ENCODE measurements at regions not wholly inside any gene's neighbourhood (a gene's known extent, or its start where the extent isn't known, plus 50 kb on each side); places are given as distances from the start of the nearest gene placed in this dataset.

DNA sequence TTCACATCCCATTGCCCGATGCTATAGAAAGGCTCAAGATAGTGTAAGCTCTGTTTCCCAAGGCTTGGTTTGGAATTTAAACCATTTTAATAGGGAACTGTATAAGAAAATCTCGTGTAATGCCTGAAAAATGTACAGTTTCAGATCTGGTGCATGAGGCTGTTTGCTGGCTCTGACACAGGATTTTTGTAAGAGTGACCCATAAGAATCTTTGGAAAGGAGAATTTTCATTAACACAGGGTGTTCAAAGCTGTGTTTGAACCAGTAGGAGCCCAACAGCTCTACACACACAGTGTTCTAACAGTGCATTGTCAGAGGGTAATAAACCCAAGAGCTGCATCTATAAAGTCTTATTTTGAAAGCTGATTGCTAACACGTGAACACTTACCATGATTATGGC, 293.5 kb downstream of the PRL start:
- Histone ChIP-seq H3K4me2 (ENCODE audit: insufficient read depth, insufficient read length, low read length) (no peak overlapping the region), H3K23me2 (ENCODE audit: insufficient read length, low read depth, low read length, poor library complexity, severe bottlenecking) (no peaks in the 10 kb centered on the region), H4K8ac (replicated peaks; ENCODE audit: insufficient read length, low read depth, low read length) (no peak overlapping the region), H3K27ac (ENCODE audit: insufficient read length, low read depth, low read length) (no peak overlapping the region), H3K27me3 (ENCODE audit: insufficient read depth, low read length) (no peaks in the 10 kb centered on the region), H2BK20ac (ENCODE audit: low read depth, low read length, poor library complexity, severe bottlenecking) (no peak overlapping the region), H3K14ac (ENCODE audit: insufficient read depth, low read length) (no peak overlapping the region), H4K5ac (ENCODE audit: insufficient read length, low read depth, low read length) (no peak overlapping the region), H3K4ac (ENCODE audit: low read depth, low read length) (no peak overlapping the region), H4K91ac (ENCODE audit: insufficient read length, low read depth, low read length) (no peak overlapping the region), H2BK12ac (ENCODE audit: insufficient read length, low read depth, low read length) (no peak overlapping the region), H3K23ac (ENCODE audit: insufficient read length, low read depth, low read length) (no peak overlapping the region), H3T11ph (ENCODE audit: low read length) (no peak overlapping the region), H2BK15ac (ENCODE audit: low read depth, low read length) (no peak overlapping the region), H3K4me1 (ENCODE audit: insufficient read depth, low read length) (no peaks in the 10 kb centered on the region; the same call in 1 of the 2 replicates), H3K9me3 (ENCODE audit: control insufficient read depth, low read depth, low read length) (no peaks in the 10 kb centered on the region), H3K79me1 (ENCODE audit: insufficient read depth, low read depth, low read length, poor library complexity, severe bottlenecking) (peaks cover 7% of the 10 kb centered on the region), H3K18ac (ENCODE audit: insufficient read length, low read depth, low read length) (no peak overlapping the region), H2AFZ (ENCODE audit: low read length) (no peak overlapping the region), H2BK120ac (ENCODE audit: low read depth, low read length, poor library complexity, severe bottlenecking) (no peak overlapping the region), H4K20me1 (ENCODE audit: control insufficient read depth, insufficient read depth, insufficient read length) (no peaks in the 10 kb centered on the region), H3K9ac (ENCODE audit: extremely low read depth, insufficient read length, low read length) (no peak overlapping the region), H3K56ac (ENCODE audit: insufficient read length, low read depth, low read length) (no peak overlapping the region), H3K79me2 (ENCODE audit: insufficient read depth, low read length) (no peaks in the 10 kb centered on the region), H2AK5ac (ENCODE audit: insufficient read length, low read length) (no peak overlapping the region), H2BK5ac (ENCODE audit: insufficient read length, low read length) (no peak overlapping the region)
- H3K27ac Mint-ChIP-seq = peak overlapping the region in 1 of 3 experiments; percentile 58; a peak in 2 of 7 replicates
- no peaks in the 10 kb centered on the region; a peak in 1 of 5 replicates for H3K9me3 Mint-ChIP-seq
- TF ChIP-seq, protein P1, sequence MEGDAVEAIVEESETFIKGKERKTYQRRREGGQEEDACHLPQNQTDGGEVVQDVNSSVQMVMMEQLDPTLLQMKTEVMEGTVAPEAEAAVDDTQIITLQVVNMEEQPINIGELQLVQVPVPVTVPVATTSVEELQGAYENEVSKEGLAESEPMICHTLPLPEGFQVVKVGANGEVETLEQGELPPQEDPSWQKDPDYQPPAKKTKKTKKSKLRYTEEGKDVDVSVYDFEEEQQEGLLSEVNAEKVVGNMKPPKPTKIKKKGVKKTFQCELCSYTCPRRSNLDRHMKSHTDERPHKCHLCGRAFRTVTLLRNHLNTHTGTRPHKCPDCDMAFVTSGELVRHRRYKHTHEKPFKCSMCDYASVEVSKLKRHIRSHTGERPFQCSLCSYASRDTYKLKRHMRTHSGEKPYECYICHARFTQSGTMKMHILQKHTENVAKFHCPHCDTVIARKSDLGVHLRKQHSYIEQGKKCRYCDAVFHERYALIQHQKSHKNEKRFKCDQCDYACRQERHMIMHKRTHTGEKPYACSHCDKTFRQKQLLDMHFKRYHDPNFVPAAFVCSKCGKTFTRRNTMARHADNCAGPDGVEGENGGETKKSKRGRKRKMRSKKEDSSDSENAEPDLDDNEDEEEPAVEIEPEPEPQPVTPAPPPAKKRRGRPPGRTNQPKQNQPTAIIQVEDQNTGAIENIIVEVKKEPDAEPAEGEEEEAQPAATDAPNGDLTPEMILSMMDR (conservative IDR thresholded peaks at IDR 0.05) = no peak
- no peak for DNase-seq
- peaks cover 0 to 12% (median 8%) of the 10 kb centered on the region in 3 experiments; a peak in 5 of 7 replicates for H3K36me3 Mint-ChIP-seq (ENCODE audit: insufficient read depth in 1 of 3, low read depth in 3 of 3)
- no CpG with 5 or more reads among the region's 3 CpGs for WGBS (ENCODE audit: extremely low coverage, insufficient read length, low lambda C conversion rate)
- H3K27me3 Mint-ChIP-seq (ENCODE audit: low read depth) = no peaks in the 10 kb centered on the region
- no peak overlapping the region for H3K4me3 Mint-ChIP-seq
- peaks cover 7 to 18% of the 10 kb centered on the region in 2 experiments; a peak in 2 of 4 replicates for H3K4me1 Mint-ChIP-seq
